ENCODE measurements at regions not wholly inside any gene's neighbourhood (a gene's known extent, or its start where the extent isn't known, plus 50 kb on each side); places are given as distances from the start of the nearest gene placed in this dataset.

GRCh38 chr2:180720829-180721228 is 259.6 kb upstream of the UBE2E3 start:
- H3K9me3 Mint-ChIP-seq (ENCODE audit: unreplicated experiment) = no peaks in the 10 kb centered on the region
- H3K27ac Mint-ChIP-seq (ENCODE audit: low read depth, unreplicated experiment) = no peak overlapping the region
- no peaks in the 10 kb centered on the region for H3K27me3 Mint-ChIP-seq (ENCODE audit: insufficient read depth, unreplicated experiment)
- no peaks in the 10 kb centered on the region for H3K36me3 Mint-ChIP-seq (ENCODE audit: insufficient read depth, unreplicated experiment)
- intact Hi-C loops (cut with micrococcal nuclease) = no loop called here
- DNase-seq (ENCODE audit: unreplicated experiment) = no peak
- H3K4me3 Mint-ChIP-seq (ENCODE audit: unreplicated experiment) = no peak overlapping the region
- no peak for TF ChIP-seq CTCF (IDR thresholded peaks at IDR 0.05; ENCODE audit: unreplicated experiment)
- ChIA-PET POLR2A (interaction anchor here (4.3 kb wide), 1 partner anchor 13 kb away, joined by 15 read pairs; no protein-coding TSS in a partner anchor), CTCF (interaction anchor here (0.7 kb wide), 1 partner anchor 16 kb away, joined by 4 read pairs; no protein-coding TSS in a partner anchor)
- BruUV-seq (replicated peaks) = no TSS peak
- peaks cover 11% of the 10 kb centered on the region for H3K4me1 Mint-ChIP-seq (ENCODE audit: insufficient read depth, unreplicated experiment)

GRCh38 chr2:180717588-180717987 is 262.8 kb upstream of the UBE2E3 start:
- POLR2A ChIA-PET = interaction anchor here (1.7 to 2.8 kb wide), 2 partner anchors 10 to 11 kb away, joined by 4 to 11 read pairs; no protein-coding TSS in a partner anchor
- Mint-ChIP-seq H3K27ac (ENCODE audit: low read depth, unreplicated experiment) (no peak overlapping the region), H3K36me3 (ENCODE audit: insufficient read depth, unreplicated experiment) (no peaks in the 10 kb centered on the region), H3K9me3 (ENCODE audit: unreplicated experiment) (no peaks in the 10 kb centered on the region), H3K4me1 (ENCODE audit: insufficient read depth, unreplicated experiment) (peaks cover 8% of the 10 kb centered on the region), H3K4me3 (ENCODE audit: unreplicated experiment) (no peak overlapping the region), H3K27me3 (ENCODE audit: insufficient read depth, unreplicated experiment) (no peaks in the 10 kb centered on the region)
- DNase-seq (ENCODE audit: unreplicated experiment) = no peak
- TF ChIP-seq CTCF (IDR thresholded peaks at IDR 0.05; ENCODE audit: unreplicated experiment) = no peak
- no TSS peak for BruUV-seq (replicated peaks)
- intact Hi-C loops (cut with micrococcal nuclease) = no loop called here
- CTCF ChIA-PET = interaction anchor here (0.7 kb wide), 1 partner anchor 1110 kb away, joined by 3 read pairs; no protein-coding TSS in a partner anchor

DNA sequence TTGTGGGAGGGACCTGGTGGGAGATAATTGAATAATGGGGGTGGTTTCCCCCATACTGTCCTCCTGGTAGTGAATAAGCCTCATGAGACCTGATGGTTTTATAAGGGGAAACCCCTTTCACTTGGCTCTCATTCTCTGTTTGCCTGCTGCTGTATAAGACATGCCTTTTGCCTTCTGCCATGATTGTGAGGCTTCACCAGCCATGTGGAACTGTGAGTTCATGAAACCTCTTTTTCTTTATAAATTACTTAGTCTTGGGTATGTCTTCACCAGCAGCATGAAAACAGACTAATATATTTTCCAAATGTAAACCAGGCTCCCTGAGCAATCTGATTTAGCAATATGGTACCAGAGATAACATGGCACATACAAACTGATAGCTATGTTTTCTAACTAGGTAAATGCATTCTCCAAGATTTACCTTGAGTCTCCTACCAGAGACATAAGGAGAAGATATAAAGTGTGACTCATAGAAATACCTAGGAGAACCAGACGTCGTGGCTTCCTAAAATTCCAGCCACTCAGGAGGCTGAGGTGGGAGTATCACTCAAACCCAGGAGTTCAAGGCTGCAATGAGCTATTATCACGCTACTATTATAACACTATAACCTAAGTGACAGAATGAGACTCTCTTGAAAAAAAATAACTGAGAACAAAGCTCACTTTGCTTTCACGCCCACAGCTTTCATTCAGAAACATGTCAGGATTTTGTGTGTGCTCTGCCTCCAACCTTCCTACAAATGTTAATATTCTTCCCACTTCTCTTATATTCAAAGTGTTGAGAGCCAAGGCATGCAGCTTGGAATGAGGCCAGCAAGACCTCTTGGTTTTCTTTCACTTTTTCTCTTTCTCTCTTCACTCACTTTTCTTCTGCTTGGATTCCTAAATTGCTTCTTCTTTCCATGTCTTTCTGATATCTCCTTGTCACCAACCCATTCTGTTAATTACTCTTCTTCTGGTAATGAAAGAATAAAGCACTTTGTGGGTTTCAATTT is 263.9 kb upstream of the UBE2E3 start:
- DNase-seq (ENCODE audit: unreplicated experiment) = no peak
- TF ChIP-seq CTCF (IDR thresholded peaks at IDR 0.05; ENCODE audit: unreplicated experiment) = no peak
- H3K27ac Mint-ChIP-seq (ENCODE audit: low read depth, unreplicated experiment) = no peak overlapping the region
- ChIA-PET POLR2A (interaction anchor here (0.5 kb wide), 1 partner anchor 56 kb away, joined by 4 read pairs; no protein-coding TSS in a partner anchor), CTCF (interaction anchor here (0.5 to 1.4 kb wide), 3 partner anchors 18 to 1210 kb away, joined by 3 to 4 read pairs (median 3); no protein-coding TSS in a partner anchor)
- BruUV-seq (replicated peaks) = no TSS peak
- intact Hi-C loops (cut with micrococcal nuclease) = no loop called here
- H3K9me3 Mint-ChIP-seq (ENCODE audit: unreplicated experiment) = no peaks in the 10 kb centered on the region
- no peaks in the 10 kb centered on the region for H3K27me3 Mint-ChIP-seq (ENCODE audit: insufficient read depth, unreplicated experiment)
- H3K4me3 Mint-ChIP-seq (ENCODE audit: unreplicated experiment) = no peak overlapping the region
- H3K36me3 Mint-ChIP-seq (ENCODE audit: insufficient read depth, unreplicated experiment) = no peaks in the 10 kb centered on the region
- peaks cover 6% of the 10 kb centered on the region for H3K4me1 Mint-ChIP-seq (ENCODE audit: insufficient read depth, unreplicated experiment)

DNA sequence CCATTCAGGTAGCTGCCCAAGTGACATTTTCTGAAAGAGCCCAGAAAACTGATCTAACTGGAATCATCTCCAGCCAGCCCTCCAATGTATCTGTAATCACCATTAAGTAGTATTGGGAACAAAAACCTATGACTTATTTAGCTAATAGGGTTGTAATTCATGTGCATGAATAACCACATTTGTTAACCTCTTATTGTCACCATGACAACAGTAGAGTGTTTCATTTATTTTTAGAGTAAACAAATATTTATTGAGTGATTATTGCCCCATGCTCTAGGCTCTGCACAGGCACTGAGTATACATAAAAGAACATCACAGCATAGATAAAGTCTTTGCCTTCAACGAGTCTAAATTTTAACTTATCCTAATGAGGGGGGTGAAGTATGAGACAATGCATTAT is 265.4 kb upstream of the UBE2E3 start:
- POLR2A ChIA-PET = no interaction called here
- intact Hi-C loops (cut with micrococcal nuclease) = no loop called here
- no TSS peak for BruUV-seq (replicated peaks)
- TF ChIP-seq CTCF (IDR thresholded peaks at IDR 0.05; ENCODE audit: unreplicated experiment) = no peak
- Mint-ChIP-seq H3K36me3 (ENCODE audit: insufficient read depth, unreplicated experiment) (no peaks in the 10 kb centered on the region), H3K27ac (ENCODE audit: low read depth, unreplicated experiment) (no peak overlapping the region), H3K4me1 (ENCODE audit: insufficient read depth, unreplicated experiment) (peaks cover 6% of the 10 kb centered on the region), H3K9me3 (ENCODE audit: unreplicated experiment) (no peaks in the 10 kb centered on the region), H3K27me3 (ENCODE audit: insufficient read depth, unreplicated experiment) (no peaks in the 10 kb centered on the region), H3K4me3 (ENCODE audit: unreplicated experiment) (no peak overlapping the region)
- no peak for DNase-seq (ENCODE audit: unreplicated experiment)
- CTCF ChIA-PET = interaction anchor here (0.6 to 1.4 kb wide), 3 partner anchors 133 to 589 kb away, joined by 3 to 5 read pairs (median 3); partner anchors contain the start of gene UBE2E3
